CD14-positive monocyte (primary cell): ENCODE measurements at regions not wholly inside any gene's neighbourhood (a gene's known extent, or its start where the extent isn't known, plus 50 kb on each side); places are given as distances from the start of the nearest gene placed in this dataset.

ENCODE experiments used
- DNase-seq, 3 donors: peaks; one replicate each; pipeline ENCODE4 v3.0.0-alpha.2; 2011 to 2022
- H2AFZ ChIP-seq: 2 replicates; pipeline ENCODE4 v1.6.0; 2012; ENCODE audit warnings: mild to moderate bottlenecking, low read depth, low read length, inconsistent platforms; ENCODE audit not compliant: insufficient read depth, poor library complexity, severe bottlenecking
- H3K27ac ChIP-seq, 2 donors: 1 replicate in 1 of 2; 2 replicates in 1 of 2; pipeline ENCODE4 v1.5.1; 2012 to 2013; ENCODE audit warnings: low read length in 2 of 2, control low read depth in 1 of 2, inconsistent platforms in 1 of 2, low read depth in 1 of 2, mild to moderate bottlenecking in 1 of 2
- H3K27me3 ChIP-seq, 2 donors: one replicate each; pipeline versions ENCODE4 v1.6.0 to v1.6.1; 2011 to 2013; ENCODE audit warnings: low read length in 2 of 2; ENCODE audit not compliant: control insufficient read depth in 2 of 2, insufficient read depth in 2 of 2
- H3K36me3 ChIP-seq, 2 donors: replicated peaks in 1 of 2; 1 replicate in 1 of 2; 2 replicates in 1 of 2; pipeline versions ENCODE4 v1.5.1 to v1.6.1; 2012 to 2013; ENCODE audit warnings: low read length in 2 of 2, control low read depth in 1 of 2, inconsistent platforms in 1 of 2, mild to moderate bottlenecking in 1 of 2; ENCODE audit not compliant: insufficient read depth in 2 of 2, control insufficient read depth in 1 of 2
- H3K4me1 ChIP-seq, 2 donors: 1 replicate in 1 of 2; 2 replicates in 1 of 2; pipeline versions ENCODE4 v1.5.1 to v1.6.1; 2012 to 2013; ENCODE audit warnings: low read length in 2 of 2, control low read depth in 1 of 2, inconsistent platforms in 1 of 2, mild to moderate bottlenecking in 1 of 2, moderate library complexity in 1 of 2; ENCODE audit not compliant: insufficient read depth in 2 of 2, control insufficient read depth in 1 of 2
- H3K4me2 ChIP-seq: replicated peaks from 2 replicates; pipeline ENCODE3; 2012; ENCODE audit warnings: low read length, moderate library complexity, mild to moderate bottlenecking; ENCODE audit not compliant: poor library complexity, severe bottlenecking; ENCODE audit errors: extremely low read depth
- H3K4me3 ChIP-seq, 3 experiments: fragments of 200-600 bp in 1 of 3; sonication (generic) in 1 of 3; replicated peaks in 1 of 3; 1 replicate in 2 of 3; 2 replicates in 1 of 3; pipeline ENCODE4 v1.5.1; 2011 to 2013; ENCODE audit warnings: low read length in 3 of 3, mild to moderate bottlenecking in 3 of 3, control low read depth in 2 of 3, low read depth in 2 of 3, inconsistent platforms in 1 of 3, moderate library complexity in 1 of 3
- H3K79me2 ChIP-seq: 2 replicates; pipeline ENCODE4 v1.6.0; 2012; ENCODE audit warnings: mild to moderate bottlenecking, control low read depth, inconsistent platforms, low read length, moderate library complexity; ENCODE audit not compliant: insufficient read depth
- H3K9ac ChIP-seq: 2 replicates; pipeline ENCODE4 v1.6.0; 2017; ENCODE audit warnings: low read length, mild to moderate bottlenecking; ENCODE audit not compliant: insufficient read depth, poor library complexity, severe bottlenecking
- H3K9me3 ChIP-seq, 2 donors: replicated peaks in 1 of 2; 1 replicate in 1 of 2; 2 replicates in 1 of 2; pipeline versions ENCODE4 v1.5.1 to v1.6.1; 2012 to 2013; ENCODE audit warnings: low read length in 2 of 2, control low read depth in 1 of 2; ENCODE audit not compliant: control insufficient read depth in 1 of 2, insufficient read depth in 1 of 2
- H4K20me1 ChIP-seq: 2 replicates; pipeline ENCODE4 v1.6.0; 2012; ENCODE audit warnings: mild to moderate bottlenecking, low read length, control low read depth, moderate library complexity; ENCODE audit not compliant: insufficient read depth
- H3K27ac Mint-ChIP-seq, 7 donors: one replicate each; pipeline ENCODE4 v1.8.0; 2020; ENCODE audit warnings: mild to moderate bottlenecking in 7 of 7, mixed read lengths in 7 of 7, moderate library complexity in 6 of 7, inconsistent platforms in 2 of 7
- H3K27me3 Mint-ChIP-seq, 3 donors: one replicate each; pipeline ENCODE4 v1.8.0; 2021 to 2022; ENCODE audit warnings: low read depth in 3 of 3, mild to moderate bottlenecking in 3 of 3, mixed read lengths in 3 of 3, moderate library complexity in 3 of 3, inconsistent platforms in 1 of 3
- H3K36me3 Mint-ChIP-seq, 2 donors: one replicate each; pipeline ENCODE4 v1.8.0; 2020; ENCODE audit warnings: mixed read lengths in 2 of 2, inconsistent platforms in 1 of 2, mild to moderate bottlenecking in 1 of 2
- H3K4me1 Mint-ChIP-seq: one replicate; pipeline ENCODE4 v1.8.0; 2020; ENCODE audit warnings: mild to moderate bottlenecking, mixed read lengths
- H3K4me3 Mint-ChIP-seq, 2 donors: one replicate each; pipeline ENCODE4 v1.8.0; 2020; ENCODE audit warnings: mild to moderate bottlenecking in 2 of 2, mixed read lengths in 2 of 2, moderate library complexity in 1 of 2
- H3K9me3 Mint-ChIP-seq, 7 donors: one replicate each; pipeline ENCODE4 v1.8.0; 2020 to 2022; ENCODE audit warnings: mixed read lengths in 7 of 7, mild to moderate bottlenecking in 6 of 7, moderate library complexity in 6 of 7, inconsistent platforms in 2 of 7
- CTCF ChIP-seq: fragments of 200-600 bp; IDR thresholded peaks from one replicate; pipeline ENCODE4 v1.8.0; 2022; ENCODE audit warnings: antibody characterized with exemption, mild to moderate bottlenecking
- whole genome bisulfite sequencing: methylation state at CpG from one replicate; pipeline ENCODE4 v1.1.5; 2013; ENCODE audit warnings: missing lambda C conversion rate; ENCODE audit not compliant: insufficient coverage; 5-methylcytosine and 5-hydroxymethylcytosine counted together
- intact Hi-C, 2 donors: fragments of 100-400 bp; cut with micrococcal nuclease; formaldehyde crosslinking; loops; one replicate each; pipeline versions ENCODE4 v1.15.0 to v1.15.1; 2023

GRCh38 chr5:60147791-60148190 is 254.3 kb upstream of the PDE4D start:
- Histone ChIP-seq H3K4me3 (no peak overlapping the region), H3K9ac (no peak overlapping the region), H4K20me1 (no peaks in the 10 kb centered on the region), H3K36me3 (peaks cover 0 to 32% of the 10 kb centered on the region in 2 donors), H3K27ac (no peak overlapping the region), H3K4me2 (no peak overlapping the region), H3K27me3 (no peaks in the 10 kb centered on the region), H2AFZ (no peak overlapping the region), H3K79me2 (no peaks in the 10 kb centered on the region), H3K4me1 (no peaks in the 10 kb centered on the region), H3K9me3 (peaks cover 8 to 34% of the 10 kb centered on the region in 2 donors)
- Mint-ChIP-seq H3K4me1 (peaks cover 7% of the 10 kb centered on the region), H3K27me3 (no peaks in the 10 kb centered on the region), H3K9me3 (peaks cover 5 to 23% (median 13%) of the 10 kb centered on the region in 7 donors), H3K36me3 (peaks cover 25 to 40% of the 10 kb centered on the region in 2 donors), H3K4me3 (no peak overlapping the region), H3K27ac (peak overlapping the region in 1 of 7 donors; percentile 37)
- intact Hi-C loops = no loop called here
- TF ChIP-seq CTCF = no peak
- DNase-seq = no peak

GRCh38 chr5:60143942-60144549 is 250.5 kb upstream of the PDE4D start:
- Histone ChIP-seq H2AFZ (no peak overlapping the region), H3K27ac (no peak overlapping the region), H3K4me2 (no peak overlapping the region), H3K36me3 (peaks cover 3 to 29% of the 10 kb centered on the region in 2 donors), H3K27me3 (no peaks in the 10 kb centered on the region), H4K20me1 (no peaks in the 10 kb centered on the region), H3K4me1 (no peaks in the 10 kb centered on the region), H3K4me3 (no peak overlapping the region), H3K79me2 (no peaks in the 10 kb centered on the region), H3K9ac (no peak overlapping the region), H3K9me3 (peaks cover 1 to 15% of the 10 kb centered on the region in 2 donors)
- 100% methylated on average over 1 of the region's 5 CpGs for WGBS
- Mint-ChIP-seq H3K4me1 (peaks cover 7% of the 10 kb centered on the region), H3K9me3 (peaks cover 2 to 15% (median 5%) of the 10 kb centered on the region in 7 donors), H3K27me3 (no peaks in the 10 kb centered on the region), H3K27ac (peak overlapping the region in 1 of 7 donors; percentile 53), H3K4me3 (no peak overlapping the region), H3K36me3 (peaks cover 31 to 39% of the 10 kb centered on the region in 2 donors)
- TF ChIP-seq CTCF = no peak
- intact Hi-C loops = no loop called here
- DNase-seq = no peak
